Fibroblast of pulmonary artery (primary cell): ENCODE measurements at regions not wholly inside any gene's neighbourhood (a gene's known extent, or its start where the extent isn't known, plus 50 kb on each side); places are given as distances from the start of the nearest gene placed in this dataset.

Experiments used
- DNase-seq: peaks from one replicate; pipeline ENCODE4 v3.0.0-alpha.2; 2010; ENCODE audit warnings: low read depth
- H3K4me3 ChIP-seq: replicated peaks from 2 replicates; pipeline ENCODE4 v1.5.1; 2011; ENCODE audit warnings: low read depth, mild to moderate bottlenecking, control low read depth, low read length, moderate library complexity
- TF ChIP-seq, protein P1 (sequence below): IDR thresholded peaks from 2 replicates; pipeline ENCODE4 v1.5.1; 2011; ENCODE audit warnings: mild to moderate bottlenecking, control low read depth, low read length, inconsistent platforms; ENCODE audit errors: missing control alignments

- DNase-seq: no peak
- no peak overlapping the region for H3K4me3 ChIP-seq
- TF ChIP-seq, protein P1, sequence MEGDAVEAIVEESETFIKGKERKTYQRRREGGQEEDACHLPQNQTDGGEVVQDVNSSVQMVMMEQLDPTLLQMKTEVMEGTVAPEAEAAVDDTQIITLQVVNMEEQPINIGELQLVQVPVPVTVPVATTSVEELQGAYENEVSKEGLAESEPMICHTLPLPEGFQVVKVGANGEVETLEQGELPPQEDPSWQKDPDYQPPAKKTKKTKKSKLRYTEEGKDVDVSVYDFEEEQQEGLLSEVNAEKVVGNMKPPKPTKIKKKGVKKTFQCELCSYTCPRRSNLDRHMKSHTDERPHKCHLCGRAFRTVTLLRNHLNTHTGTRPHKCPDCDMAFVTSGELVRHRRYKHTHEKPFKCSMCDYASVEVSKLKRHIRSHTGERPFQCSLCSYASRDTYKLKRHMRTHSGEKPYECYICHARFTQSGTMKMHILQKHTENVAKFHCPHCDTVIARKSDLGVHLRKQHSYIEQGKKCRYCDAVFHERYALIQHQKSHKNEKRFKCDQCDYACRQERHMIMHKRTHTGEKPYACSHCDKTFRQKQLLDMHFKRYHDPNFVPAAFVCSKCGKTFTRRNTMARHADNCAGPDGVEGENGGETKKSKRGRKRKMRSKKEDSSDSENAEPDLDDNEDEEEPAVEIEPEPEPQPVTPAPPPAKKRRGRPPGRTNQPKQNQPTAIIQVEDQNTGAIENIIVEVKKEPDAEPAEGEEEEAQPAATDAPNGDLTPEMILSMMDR: no peak
Measured at GRCh38 chr4:154044742-154045485, 256.0 kb upstream of the SFRP2 start.

GRCh38 chr4:154044108-154044531, 255.2 kb upstream of the SFRP2 start:
- no peak for DNase-seq
- TF ChIP-seq, protein P1: no peak
- no peak overlapping the region for H3K4me3 ChIP-seq

- DNase-seq: no peak
- TF ChIP-seq, protein P1: no peak
- H3K4me3 ChIP-seq: no peak overlapping the region
Measured at GRCh38 chr4:154041640-154042039, 252.8 kb upstream of the SFRP2 start.

DNA sequence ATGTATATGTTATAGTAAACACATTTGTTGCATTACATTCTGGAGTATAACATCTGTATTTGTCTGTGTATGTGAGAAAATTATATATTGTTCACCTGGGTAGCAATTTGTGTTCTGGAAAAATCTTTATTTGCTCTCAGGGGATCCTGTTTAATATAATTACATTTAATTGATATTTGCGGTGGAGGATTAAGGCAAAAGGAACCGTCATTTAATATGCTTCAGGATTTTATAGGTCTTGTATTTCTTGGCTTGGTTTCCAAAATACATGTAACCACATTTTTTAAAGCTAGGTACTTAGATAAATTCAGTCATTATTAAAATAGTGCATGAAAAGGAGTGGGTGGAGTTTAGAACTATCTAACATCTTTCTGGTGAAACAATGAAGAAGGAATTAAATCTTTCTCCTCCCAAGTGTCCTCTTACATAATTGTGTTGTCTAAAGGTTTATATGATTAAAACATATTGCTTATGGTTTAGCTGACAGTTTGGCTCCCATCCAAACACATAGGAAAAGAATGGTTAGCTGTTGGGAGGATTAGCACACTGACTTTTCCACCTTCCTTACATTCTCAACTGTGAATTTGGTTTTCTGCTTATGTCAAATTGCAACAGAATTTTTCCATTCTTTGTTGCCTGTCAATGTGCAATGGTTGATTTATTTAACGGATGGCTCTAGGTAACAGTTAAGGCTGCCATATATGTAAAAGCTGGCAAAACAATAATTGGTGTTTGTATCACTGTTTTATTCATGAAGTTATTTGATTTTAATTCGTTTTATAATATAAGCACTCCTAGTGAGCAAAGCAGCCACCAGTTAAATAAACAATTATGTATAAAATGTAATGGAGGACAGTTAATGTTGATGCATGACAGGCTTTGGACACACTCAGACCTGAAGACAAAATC, 250.8 kb upstream of the SFRP2 start:
- H3K4me3 ChIP-seq: no peak overlapping the region
- peak; percentile 10 for DNase-seq
- TF ChIP-seq, protein P1: no peak

- no peak for DNase-seq
- H3K4me3 ChIP-seq: no peak overlapping the region
- TF ChIP-seq, protein P1: no peak
Measured at GRCh38 chr4:154036856-154037255, 248.0 kb upstream of the SFRP2 start.

GRCh38 chr4:154035341-154035740, 246.5 kb upstream of the SFRP2 start:
- TF ChIP-seq, protein P1: no peak
- no peak for DNase-seq
- H3K4me3 ChIP-seq: no peak overlapping the region
